Stimulated activated naive CD8-positive, alpha-beta T cell treated with anti-CD3 and anti-CD28 coated beads, Interleukin-15, Interleukin-2, amounts not matched to agents 100 ng/mL and 50 ng/mL, for 24 hours (primary cell): ENCODE measurements at regions not wholly inside any gene's neighbourhood (a gene's known extent, or its start where the extent isn't known, plus 50 kb on each side); places are given as distances from the start of the nearest gene placed in this dataset.

Source experiments
- H3K27ac Mint-ChIP-seq: one replicate; pipeline ENCODE4 v1.8.0; 2021; ENCODE audit warnings: mild to moderate bottlenecking, mixed read lengths
- H3K27me3 Mint-ChIP-seq: one replicate; pipeline ENCODE4 v1.8.0; 2021; ENCODE audit warnings: mixed read lengths
- H3K36me3 Mint-ChIP-seq: one replicate; pipeline ENCODE4 v1.8.0; 2021; ENCODE audit warnings: low read depth, mixed read lengths
- H3K4me1 Mint-ChIP-seq: one replicate; pipeline ENCODE4 v1.8.0; 2021; ENCODE audit warnings: low read depth, mixed read lengths
- H3K4me3 Mint-ChIP-seq: one replicate; pipeline ENCODE4 v1.8.0; 2021; ENCODE audit warnings: mild to moderate bottlenecking, mixed read lengths
- H3K9me3 Mint-ChIP-seq: one replicate; pipeline ENCODE4 v1.8.0; 2021; ENCODE audit warnings: mixed read lengths

GRCh38 chr5:117205894-117206293 lies 631.3 kb upstream of the SEMA6A start:
- Mint-ChIP-seq H3K36me3 (no peaks in the 10 kb centered on the region), H3K4me3 (no peak overlapping the region), H3K27me3 (no peaks in the 10 kb centered on the region)

DNA sequence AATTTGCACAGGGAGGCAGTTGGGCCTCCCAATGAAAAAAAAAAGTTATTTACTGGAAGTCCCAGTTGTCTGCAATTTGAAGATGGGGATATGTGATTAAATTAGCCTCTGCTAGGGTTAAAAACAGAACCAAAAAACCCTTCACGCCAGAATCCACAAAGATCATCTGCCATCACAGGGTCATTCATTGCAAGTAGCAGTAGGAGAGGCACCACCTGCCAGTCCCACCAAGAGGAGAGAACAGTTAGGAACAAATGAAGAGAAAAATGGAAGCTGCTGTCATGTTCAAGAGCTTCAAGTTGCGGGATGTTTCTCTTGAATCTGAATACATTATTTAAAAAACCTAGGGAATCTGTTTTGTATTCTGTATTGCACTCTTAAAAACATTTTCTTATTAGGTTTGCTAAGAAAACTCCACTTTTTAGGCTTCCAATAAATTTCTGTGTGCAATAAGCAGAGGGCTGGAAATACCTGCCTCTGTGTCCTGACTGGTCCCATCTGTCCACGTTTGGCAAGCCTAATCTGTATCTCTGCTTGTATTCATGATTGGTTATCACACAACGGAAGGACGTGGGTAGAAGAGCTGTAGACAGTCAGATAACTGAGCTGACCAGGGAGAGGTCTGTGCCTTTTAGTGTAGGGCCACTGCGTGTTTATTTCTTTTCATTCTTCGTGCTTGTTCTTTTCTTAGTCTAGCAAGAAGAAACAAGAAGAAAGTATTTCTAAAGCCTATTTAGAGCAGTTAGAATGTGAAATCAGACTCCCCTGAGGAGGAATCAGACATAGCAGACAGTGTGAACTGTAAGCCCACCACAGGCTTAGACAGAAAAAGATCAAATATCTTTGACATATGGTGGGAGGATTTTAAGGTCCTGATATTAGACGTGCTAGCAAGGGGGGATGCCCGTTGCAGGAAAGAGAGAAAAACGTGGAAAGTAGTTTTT lies 630.6 kb upstream of the SEMA6A start:
- no peaks in the 10 kb centered on the region for H3K36me3 Mint-ChIP-seq
- H3K4me1 Mint-ChIP-seq = no peaks in the 10 kb centered on the region
- no peak overlapping the region for H3K4me3 Mint-ChIP-seq
- H3K9me3 Mint-ChIP-seq = peaks cover 14% of the 10 kb centered on the region
- no peak overlapping the region for H3K27ac Mint-ChIP-seq
- H3K27me3 Mint-ChIP-seq = no peaks in the 10 kb centered on the region

More at GRCh38 chr5:117205894-117206293, 631.3 kb upstream of the SEMA6A start:
- no peaks in the 10 kb centered on the region for H3K4me1 Mint-ChIP-seq
- no peak overlapping the region for H3K27ac Mint-ChIP-seq
- peaks cover 14% of the 10 kb centered on the region for H3K9me3 Mint-ChIP-seq

GRCh38 chr5:117204404-117204803 lies 629.8 kb upstream of the SEMA6A start:
- Mint-ChIP-seq H3K9me3 (peaks cover 9% of the 10 kb centered on the region), H3K27me3 (no peaks in the 10 kb centered on the region), H3K4me1 (no peaks in the 10 kb centered on the region), H3K4me3 (no peak overlapping the region), H3K36me3 (no peaks in the 10 kb centered on the region), H3K27ac (no peak overlapping the region)

DNA sequence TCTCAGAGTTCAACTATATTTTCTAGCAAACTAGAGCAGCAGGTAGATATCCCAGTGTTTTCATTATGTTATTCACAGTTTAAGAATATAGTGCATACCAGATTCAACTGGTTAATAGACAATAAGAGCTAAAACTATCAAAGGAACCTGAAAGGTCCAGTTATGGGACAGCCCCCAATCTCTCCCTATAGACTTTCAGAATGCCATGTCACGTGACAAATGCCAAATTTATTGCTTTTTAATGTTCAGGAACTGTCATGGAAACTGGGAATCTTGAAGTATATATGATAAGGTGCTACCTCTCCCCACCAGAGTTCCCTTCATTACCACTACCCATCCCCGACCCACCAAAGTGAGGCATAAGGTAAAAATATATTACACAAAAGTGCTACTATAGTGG lies 629.0 kb upstream of the SEMA6A start:
- H3K27me3 Mint-ChIP-seq = no peaks in the 10 kb centered on the region
- H3K4me3 Mint-ChIP-seq = no peak overlapping the region
- H3K27ac Mint-ChIP-seq = no peak overlapping the region
- no peaks in the 10 kb centered on the region for H3K4me1 Mint-ChIP-seq
- peaks cover 9% of the 10 kb centered on the region for H3K9me3 Mint-ChIP-seq
- H3K36me3 Mint-ChIP-seq = no peaks in the 10 kb centered on the region

DNA sequence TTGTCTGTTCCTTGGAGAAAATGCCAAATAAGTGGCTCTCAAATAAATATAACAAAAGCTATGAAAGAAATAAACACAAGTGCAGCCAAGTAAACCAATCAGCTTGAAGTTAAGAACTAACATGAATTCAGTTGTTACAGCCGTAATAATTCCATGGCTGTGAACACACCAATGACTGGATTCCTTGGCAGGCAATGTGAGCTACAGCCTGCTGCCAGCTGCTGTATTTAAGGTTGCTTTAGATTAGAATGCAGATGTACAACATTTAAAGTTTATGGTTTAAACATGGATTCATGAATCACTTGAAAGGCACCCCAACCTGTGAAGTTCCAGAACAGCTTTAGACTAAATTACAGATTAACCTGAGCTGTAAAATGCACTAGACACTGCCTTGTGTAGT lies 626.4 kb upstream of the SEMA6A start:
- Mint-ChIP-seq H3K27ac (no peak overlapping the region), H3K9me3 (peaks cover 5% of the 10 kb centered on the region)

GRCh38 chr5:117195076-117195475 lies 620.5 kb upstream of the SEMA6A start:
- Mint-ChIP-seq H3K4me3 (no peak overlapping the region), H3K9me3 (peaks cover 3% of the 10 kb centered on the region), H3K27me3 (no peaks in the 10 kb centered on the region), H3K4me1 (no peaks in the 10 kb centered on the region), H3K36me3 (no peaks in the 10 kb centered on the region), H3K27ac (no peak overlapping the region)

More for the DNA sequence above, 626.4 kb upstream of the SEMA6A start:
- no peak overlapping the region for H3K4me3 Mint-ChIP-seq
- no peaks in the 10 kb centered on the region for H3K36me3 Mint-ChIP-seq
- no peaks in the 10 kb centered on the region for H3K4me1 Mint-ChIP-seq
- no peaks in the 10 kb centered on the region for H3K27me3 Mint-ChIP-seq

GRCh38 chr5:117191251-117191650 lies 616.6 kb upstream of the SEMA6A start:
- H3K4me3 Mint-ChIP-seq = no peak overlapping the region
- peaks cover 3% of the 10 kb centered on the region for H3K9me3 Mint-ChIP-seq
- no peaks in the 10 kb centered on the region for H3K4me1 Mint-ChIP-seq
- no peaks in the 10 kb centered on the region for H3K27me3 Mint-ChIP-seq
- no peak overlapping the region for H3K27ac Mint-ChIP-seq
- H3K36me3 Mint-ChIP-seq = no peaks in the 10 kb centered on the region

DNA sequence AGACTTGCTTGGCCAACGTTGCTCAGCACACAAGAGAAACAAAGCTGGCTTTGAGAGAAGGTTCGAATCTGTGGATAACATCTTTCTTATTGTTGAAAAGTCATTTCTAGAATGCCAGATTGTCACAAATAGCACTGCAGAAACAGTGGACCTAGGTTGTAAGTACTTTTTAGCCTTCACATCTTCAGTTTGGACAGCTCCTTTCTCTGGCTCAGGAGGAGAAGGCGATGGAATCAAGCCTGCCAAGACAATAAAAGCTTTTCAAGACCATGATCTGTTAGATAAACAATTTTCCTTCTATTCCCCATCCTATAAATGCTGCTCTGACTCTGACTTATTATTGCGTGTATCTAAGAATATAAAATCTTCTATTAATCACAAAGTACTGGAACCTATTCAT lies 615.2 kb upstream of the SEMA6A start:
- Mint-ChIP-seq H3K9me3 (peaks cover 3% of the 10 kb centered on the region), H3K27ac (no peak overlapping the region), H3K36me3 (no peaks in the 10 kb centered on the region)

GRCh38 chr5:117188211-117188610 lies 613.6 kb upstream of the SEMA6A start:
- H3K36me3 Mint-ChIP-seq = no peaks in the 10 kb centered on the region
- H3K4me1 Mint-ChIP-seq = no peaks in the 10 kb centered on the region
- H3K27me3 Mint-ChIP-seq = no peaks in the 10 kb centered on the region
- H3K4me3 Mint-ChIP-seq = no peak overlapping the region
- H3K9me3 Mint-ChIP-seq = peaks cover 2% of the 10 kb centered on the region
- no peak overlapping the region for H3K27ac Mint-ChIP-seq

More for the DNA sequence above, 615.2 kb upstream of the SEMA6A start:
- Mint-ChIP-seq H3K27me3 (no peaks in the 10 kb centered on the region), H3K4me3 (no peak overlapping the region), H3K4me1 (no peaks in the 10 kb centered on the region)

GRCh38 chr5:117186751-117187150 lies 612.1 kb upstream of the SEMA6A start:
- H3K36me3 Mint-ChIP-seq = no peaks in the 10 kb centered on the region
- no peaks in the 10 kb centered on the region for H3K4me1 Mint-ChIP-seq
- no peak overlapping the region for H3K4me3 Mint-ChIP-seq

DNA sequence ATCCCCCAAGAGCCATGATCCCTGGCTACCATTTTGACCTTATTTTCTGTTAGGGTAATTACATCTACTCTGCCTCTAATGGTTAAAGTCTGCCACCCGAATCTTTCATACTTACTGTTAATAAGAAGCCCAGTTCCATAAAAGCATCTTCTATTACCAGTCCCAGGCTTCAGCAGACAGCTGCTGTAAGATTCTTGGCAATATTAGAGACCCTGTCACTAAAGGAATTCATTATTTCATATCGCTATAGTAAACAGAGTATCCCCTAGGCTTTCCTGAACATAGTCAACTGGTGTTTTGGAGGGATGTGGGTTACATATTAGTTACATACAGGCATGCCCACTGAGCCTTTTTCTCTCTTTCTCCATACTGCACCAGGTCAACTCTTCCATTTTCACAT lies 608.7 kb upstream of the SEMA6A start:
- Mint-ChIP-seq H3K36me3 (no peaks in the 10 kb centered on the region), H3K4me3 (no peak overlapping the region), H3K4me1 (no peaks in the 10 kb centered on the region), H3K27me3 (no peaks in the 10 kb centered on the region), H3K27ac (no peak overlapping the region), H3K9me3 (peaks cover 4% of the 10 kb centered on the region)

More at GRCh38 chr5:117186751-117187150, 612.1 kb upstream of the SEMA6A start:
- no peak overlapping the region for H3K27ac Mint-ChIP-seq
- H3K27me3 Mint-ChIP-seq = no peaks in the 10 kb centered on the region
- H3K9me3 Mint-ChIP-seq = no peaks in the 10 kb centered on the region

DNA sequence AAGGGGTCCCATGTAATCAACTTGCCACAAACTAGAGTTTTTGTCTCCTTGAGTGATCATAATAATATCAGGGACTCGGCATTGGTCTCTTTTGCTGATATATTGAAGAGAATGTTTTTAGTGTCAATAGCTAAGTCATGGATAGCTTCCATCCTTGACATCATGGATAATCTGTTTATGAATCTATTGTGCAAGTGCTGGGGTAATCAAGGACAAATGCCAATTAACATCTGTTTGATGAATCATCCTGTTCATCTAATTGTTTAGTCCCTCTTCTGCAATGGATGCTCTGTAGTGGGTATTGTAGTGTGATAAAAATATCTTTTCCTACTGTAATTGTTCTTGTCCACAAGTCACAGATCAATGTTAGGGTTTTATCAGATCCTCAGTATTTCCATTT lies 607.5 kb upstream of the SEMA6A start:
- no peak overlapping the region for H3K27ac Mint-ChIP-seq
- no peaks in the 10 kb centered on the region for H3K4me1 Mint-ChIP-seq
- no peaks in the 10 kb centered on the region for H3K36me3 Mint-ChIP-seq
- no peak overlapping the region for H3K4me3 Mint-ChIP-seq
- no peaks in the 10 kb centered on the region for H3K27me3 Mint-ChIP-seq
- H3K9me3 Mint-ChIP-seq = peaks cover 4% of the 10 kb centered on the region

DNA sequence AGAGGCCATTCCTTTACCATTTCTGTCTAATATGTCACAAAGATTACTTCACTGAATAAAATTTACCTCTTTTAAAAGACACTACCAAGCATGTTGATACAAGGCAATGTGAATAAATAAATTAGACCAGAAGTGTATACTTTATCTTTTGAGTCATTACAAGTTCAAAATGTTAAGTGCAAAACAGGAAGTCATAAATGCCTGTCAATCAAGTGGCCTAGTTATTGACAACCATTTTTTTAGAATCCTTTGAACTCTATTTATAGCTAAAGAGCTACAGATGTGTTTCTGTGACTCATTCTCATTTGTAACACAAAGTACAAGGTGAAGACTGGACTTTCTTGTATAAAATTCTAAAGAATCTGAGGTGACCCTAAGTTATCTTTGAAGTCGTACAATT lies 602.7 kb upstream of the SEMA6A start:
- Mint-ChIP-seq H3K4me1 (no peaks in the 10 kb centered on the region), H3K9me3 (peaks cover 4% of the 10 kb centered on the region), H3K36me3 (no peaks in the 10 kb centered on the region), H3K4me3 (no peak overlapping the region), H3K27me3 (no peaks in the 10 kb centered on the region), H3K27ac (no peak overlapping the region)

DNA sequence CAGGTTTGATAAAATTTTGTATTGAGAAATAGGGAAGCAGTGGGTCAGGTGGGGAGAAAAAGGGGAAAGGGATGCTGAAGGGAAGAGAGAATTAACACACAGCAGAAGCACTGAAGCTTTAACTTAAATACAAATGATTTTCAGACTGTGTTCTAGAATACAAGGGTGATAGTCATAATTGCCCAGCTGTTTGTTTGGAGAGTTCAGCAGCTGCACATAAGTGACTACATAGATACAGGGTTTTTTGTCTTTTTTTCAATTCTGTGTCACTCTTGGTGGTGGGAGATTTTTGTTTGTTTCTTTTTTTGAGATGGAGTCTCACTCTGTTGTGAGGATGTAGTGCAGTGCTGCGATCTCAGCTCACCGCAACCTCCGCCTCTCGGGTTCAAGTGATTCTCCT lies 590.4 kb upstream of the SEMA6A start:
- Mint-ChIP-seq H3K36me3 (no peaks in the 10 kb centered on the region), H3K27ac (no peak overlapping the region), H3K4me1 (no peaks in the 10 kb centered on the region), H3K4me3 (no peak overlapping the region), H3K9me3 (peaks cover 4% of the 10 kb centered on the region), H3K27me3 (no peaks in the 10 kb centered on the region)

DNA sequence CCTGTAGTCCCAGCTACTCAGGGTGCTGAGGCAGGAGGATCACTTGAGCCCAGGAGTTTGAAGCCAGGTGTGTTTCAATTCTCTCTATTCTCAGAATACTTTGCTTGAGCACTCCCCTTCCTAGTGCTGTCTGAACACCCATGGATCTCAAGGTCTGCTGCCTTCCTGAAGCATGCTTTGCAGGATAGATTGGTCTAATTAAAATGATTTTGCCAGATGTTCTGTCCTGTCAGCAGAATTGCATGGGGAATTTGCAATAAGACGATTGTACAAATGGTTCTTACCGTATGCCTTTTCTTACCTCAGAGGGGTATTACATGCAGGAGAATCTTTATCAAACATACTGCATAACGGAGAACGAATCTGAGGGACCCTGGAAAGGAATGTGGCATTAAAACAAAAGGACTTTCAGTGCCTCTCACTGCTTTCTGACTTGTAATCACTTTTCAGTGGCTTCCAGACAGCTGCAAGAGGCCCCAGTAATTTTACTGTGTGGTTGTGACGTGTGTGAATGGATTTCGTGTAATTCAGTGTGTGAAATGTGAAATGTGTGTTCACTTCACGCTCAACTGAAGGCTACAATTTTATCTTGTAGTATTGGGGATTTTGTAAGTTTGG lies 587.2 kb upstream of the SEMA6A start:
- Mint-ChIP-seq H3K4me1 (no peaks in the 10 kb centered on the region), H3K27me3 (no peaks in the 10 kb centered on the region), H3K36me3 (no peaks in the 10 kb centered on the region), H3K4me3 (no peak overlapping the region), H3K9me3 (no peaks in the 10 kb centered on the region), H3K27ac (no peak overlapping the region)
